HG03378 (cell line): ENCODE measurements at regions not wholly inside any gene's neighbourhood (a gene's known extent, or its start where the extent isn't known, plus 50 kb on each side); places are given as distances from the start of the nearest gene placed in this dataset.

Experiments used
- ATAC-seq: cut with Tn5 transposase; IDR thresholded peaks from one replicate; pipeline ENCODE4 v1.9.1; 2021; ENCODE audit warnings: mild to moderate bottlenecking, moderate library complexity; ENCODE audit not compliant: unreplicated experiment

- no peak for ATAC-seq
Measured at GRCh38 chr5:5813441-5813840, 391.0 kb downstream of the ICE1 start.

GRCh38 chr5:5810461-5810860 is 388.0 kb downstream of the ICE1 start:
- ATAC-seq, result no peak

DNA sequence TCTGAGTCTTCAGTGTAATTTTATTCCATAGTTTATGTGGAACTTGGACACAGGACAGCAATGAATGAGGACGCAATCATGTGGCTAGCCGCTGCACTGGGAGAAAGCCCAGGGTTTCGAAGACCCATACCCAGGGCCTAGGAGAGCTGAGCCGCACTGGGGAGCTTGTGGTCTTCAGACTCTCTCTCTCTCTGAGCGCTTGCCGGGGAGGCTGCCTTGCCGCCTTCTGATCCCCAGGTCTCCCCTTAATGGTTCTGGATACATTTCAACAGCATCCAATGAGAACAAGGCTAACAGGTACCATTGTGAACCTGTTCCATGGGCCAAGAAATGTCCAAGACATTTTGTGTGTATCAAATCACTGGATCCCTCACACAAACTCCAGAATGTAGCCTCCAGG is 383.4 kb downstream of the ICE1 start:
- ATAC-seq, result no peak

GRCh38 chr5:5804478-5805233 is 382.2 kb downstream of the ICE1 start:
- no peak for ATAC-seq

DNA sequence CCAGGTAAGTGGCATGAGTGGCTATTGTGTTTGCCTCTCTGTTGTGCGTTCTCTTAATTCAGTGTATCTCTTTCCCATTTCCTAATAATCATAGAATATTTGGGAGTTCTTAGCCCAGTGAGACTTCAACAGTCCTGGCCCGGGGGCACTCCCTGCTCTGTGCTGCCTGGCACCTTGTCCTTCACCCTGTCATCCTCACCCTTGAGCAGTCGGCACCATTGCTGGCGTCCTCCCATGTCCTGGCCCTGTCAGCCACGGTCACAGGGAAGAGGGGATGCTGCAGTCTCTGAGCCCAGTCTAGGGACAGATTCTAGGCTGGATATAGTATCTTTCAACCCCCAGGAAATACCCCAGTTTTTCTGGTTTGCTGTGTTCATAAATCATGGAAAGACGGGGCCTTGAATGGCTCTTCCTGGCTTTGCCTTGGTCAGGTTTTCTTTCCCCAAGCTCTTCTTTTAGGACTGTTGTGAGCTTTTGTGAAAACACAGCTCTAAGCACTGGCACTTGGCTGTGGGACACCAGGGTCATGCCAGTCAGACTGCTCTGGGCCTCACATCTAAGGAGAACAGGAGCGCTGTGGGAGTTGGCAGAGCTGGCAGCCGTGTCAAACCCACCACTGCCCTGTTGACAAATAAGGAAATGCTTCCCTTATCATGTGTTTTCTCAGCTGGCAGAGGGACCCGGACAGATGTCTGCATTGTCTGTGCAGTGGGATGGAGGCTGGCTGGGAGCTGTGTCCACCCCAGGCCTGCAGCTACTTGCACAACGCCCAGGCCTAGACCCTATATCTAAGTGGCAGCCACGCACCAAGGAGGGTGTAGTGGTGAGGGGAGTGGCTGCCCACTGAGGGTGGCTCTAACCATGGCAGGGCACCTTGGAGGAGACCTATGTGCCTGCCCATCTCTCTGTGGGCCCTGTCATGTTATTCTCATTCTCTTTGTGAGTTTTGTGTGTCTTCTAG is 378.6 kb downstream of the ICE1 start:
- no peak for ATAC-seq

GRCh38 chr5:5799826-5800225 is 377.3 kb downstream of the ICE1 start:
- peak; percentile 58 for ATAC-seq

GRCh38 chr5:5799229-5799628 is 376.8 kb downstream of the ICE1 start:
- ATAC-seq, result no peak

- no peak for ATAC-seq
Measured at GRCh38 chr5:5798462-5798861, 376.0 kb downstream of the ICE1 start.

DNA sequence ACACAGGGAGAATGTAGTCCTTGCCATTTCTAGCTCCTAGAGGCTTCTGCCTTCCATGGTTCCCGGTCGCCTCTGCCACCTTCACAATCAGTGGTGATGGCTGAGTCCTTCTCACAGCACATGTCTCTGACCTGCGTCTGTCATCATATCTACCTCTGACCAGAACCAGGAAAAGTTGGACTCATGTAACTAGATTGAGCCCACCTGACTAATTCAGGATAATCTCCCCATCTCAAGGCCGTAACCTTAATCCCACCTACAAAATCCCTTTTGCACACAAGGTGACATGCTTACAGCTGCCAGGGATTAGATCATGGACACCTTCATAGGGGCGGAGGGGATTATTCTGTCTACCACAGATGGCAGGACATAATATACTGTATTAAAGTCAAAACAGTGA is 375.6 kb downstream of the ICE1 start:
- ATAC-seq, result no peak

DNA sequence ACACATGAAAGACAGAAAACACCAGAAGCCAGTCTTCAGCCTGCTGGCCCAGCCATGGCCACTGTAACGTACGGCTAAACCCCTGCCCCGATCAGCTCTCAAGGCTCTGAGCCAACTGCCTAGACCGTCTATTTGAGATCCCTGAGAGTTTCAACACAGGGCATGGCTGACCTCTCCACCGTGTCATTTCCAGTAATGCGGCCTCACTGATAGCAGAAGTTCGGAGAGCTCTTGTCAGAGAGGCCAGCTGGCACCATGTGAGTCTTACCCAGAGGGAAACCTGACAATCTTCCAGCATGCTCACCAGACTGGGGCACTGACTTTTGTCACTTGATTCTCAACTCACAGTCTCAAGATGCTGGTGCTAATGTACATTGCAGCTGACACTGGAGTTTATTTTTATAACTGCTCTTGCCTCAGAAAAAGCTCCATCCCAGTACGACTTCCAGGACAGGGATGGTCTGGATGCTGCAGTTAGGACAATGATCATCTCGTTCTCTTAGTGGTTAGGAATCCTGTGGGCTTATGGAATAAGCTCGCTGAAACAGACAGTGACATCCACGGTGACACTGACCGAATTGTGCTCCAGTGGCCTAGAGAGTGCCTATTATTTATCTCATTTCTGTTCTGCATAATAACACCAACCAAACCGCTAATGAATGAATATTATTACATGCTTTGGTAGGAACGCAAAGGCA is 372.7 kb downstream of the ICE1 start:
- ATAC-seq, result no peak

GRCh38 chr5:5794118-5794560 is 371.7 kb downstream of the ICE1 start:
- ATAC-seq, result no peak

DNA sequence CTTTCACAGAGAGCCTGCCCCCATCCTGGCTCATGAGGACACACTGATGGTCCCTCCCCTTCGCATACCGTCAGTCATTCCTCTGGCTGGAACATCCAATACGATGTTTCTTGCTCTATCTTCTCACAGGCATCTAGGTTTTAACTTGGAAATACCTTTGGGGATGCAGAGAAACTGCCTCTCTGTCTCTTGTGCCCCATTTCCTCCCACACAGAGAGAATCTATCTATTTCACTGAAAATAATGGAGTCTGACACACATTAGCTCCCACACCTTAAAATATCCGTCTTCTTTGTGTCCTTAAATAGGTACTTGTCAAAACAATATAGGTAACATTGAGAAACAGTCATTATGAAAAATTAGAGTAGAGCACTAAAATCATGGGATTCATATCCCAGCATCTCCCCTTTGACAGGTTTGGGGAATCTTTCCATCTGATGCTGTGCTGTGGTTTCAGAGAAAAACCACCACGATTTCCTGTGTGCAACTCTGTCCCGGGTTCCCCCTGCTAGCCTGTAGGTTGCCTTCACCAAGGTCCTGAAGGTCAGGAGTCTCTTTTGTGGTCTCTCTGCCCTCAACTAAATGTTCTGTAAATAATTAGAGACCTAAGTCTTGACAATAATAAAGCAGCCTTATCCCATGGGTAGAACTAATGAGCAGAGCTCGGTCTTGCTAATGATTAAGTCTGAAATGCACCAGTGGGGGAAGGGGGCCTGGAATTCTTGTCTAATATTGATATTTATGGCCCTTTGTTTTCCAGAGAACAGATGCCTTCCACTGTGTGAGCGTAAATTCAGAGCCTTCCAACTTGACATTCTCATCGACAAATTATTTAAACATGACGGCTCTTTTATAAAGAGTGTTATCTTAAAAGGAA is 371.0 kb downstream of the ICE1 start:
- no peak for ATAC-seq

- ATAC-seq, result no peak
Measured at GRCh38 chr5:5792106-5792505, 369.6 kb downstream of the ICE1 start.

DNA sequence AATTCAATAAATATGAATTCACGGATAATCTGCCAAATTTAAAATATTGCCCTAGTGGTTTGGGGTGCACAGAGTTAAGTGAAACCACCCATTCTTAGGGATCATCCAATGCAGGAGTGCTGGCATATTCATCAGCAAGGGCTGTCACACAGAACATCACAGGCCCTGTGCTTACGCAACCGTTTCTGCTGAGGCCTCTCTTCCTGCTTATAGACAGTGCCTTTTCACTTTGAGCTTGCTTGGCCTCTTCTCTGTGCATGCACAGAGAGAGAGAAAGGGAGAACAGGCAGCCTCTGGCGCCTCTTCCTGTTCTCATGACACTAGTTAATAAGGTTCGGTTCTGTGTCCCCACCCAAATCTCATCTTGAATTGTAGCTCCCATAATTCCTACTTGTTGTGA is 366.3 kb downstream of the ICE1 start:
- no peak for ATAC-seq

DNA sequence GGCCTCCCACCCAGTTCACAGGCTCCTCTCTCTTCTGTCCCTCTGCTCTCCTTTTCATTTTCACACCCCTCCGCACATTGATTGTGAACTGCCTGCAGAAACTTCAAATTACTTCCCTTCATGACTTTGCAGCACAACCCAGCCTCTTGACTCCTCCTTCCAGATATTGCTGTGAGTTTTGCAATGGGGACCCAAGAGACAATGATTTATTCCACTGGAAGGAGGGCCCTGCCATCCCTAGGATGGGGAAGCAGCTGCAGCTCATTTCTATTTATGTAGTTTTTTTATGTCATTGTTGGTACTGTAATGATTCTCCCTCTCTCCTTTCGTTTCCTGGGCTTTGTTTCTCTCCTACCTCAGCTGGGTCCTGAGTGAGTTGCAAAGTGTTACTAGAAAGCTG is 364.9 kb downstream of the ICE1 start:
- ATAC-seq, result no peak

- no peak for ATAC-seq
Measured at GRCh38 chr5:5784101-5784500, 361.6 kb downstream of the ICE1 start.

DNA sequence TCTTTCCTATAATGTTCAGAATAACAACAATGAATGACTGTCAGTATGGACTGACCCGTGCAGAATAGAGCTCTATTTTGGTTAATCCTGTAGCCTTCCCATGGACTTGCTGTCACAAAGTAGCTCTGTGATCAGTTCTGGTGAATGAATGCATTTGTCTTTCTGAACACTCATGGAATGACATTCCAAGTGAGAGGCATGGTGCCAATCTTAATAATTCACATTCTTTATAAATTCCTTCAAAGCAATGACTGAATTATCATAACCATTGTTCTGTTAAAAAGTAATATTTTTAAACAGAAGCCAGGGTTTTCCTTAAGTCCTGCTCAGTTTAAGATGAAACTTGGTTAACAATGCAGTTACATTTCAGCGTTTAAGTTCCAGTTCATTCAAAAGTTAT is 360.5 kb downstream of the ICE1 start:
- no peak for ATAC-seq

DNA sequence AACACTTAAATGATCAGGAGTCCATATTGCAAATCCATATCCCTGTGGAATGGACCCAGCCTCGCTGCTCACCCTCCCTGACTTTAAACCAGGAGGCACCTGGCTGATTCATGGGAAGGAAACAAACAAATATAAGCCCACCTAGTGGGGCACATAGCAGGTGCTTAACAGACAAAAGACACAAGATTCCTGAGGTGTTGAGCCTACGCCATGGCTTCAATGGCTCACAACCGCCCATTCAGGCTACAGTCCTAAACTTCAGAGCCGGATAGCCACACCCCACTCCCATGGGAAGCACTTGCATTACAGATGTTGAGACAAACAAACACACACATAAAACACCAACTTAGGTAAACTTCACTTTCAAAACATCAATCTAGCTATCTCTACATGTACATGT is 359.9 kb downstream of the ICE1 start:
- ATAC-seq, result no peak

- ATAC-seq, result no peak
Measured at GRCh38 chr5:5781335-5781734, 358.9 kb downstream of the ICE1 start.

GRCh38 chr5:5780253-5780652 is 357.8 kb downstream of the ICE1 start:
- ATAC-seq, result no peak
